Hepatocyte (in vitro differentiated cells): ENCODE measurements at regions not wholly inside any gene's neighbourhood (a gene's known extent, or its start where the extent isn't known, plus 50 kb on each side); places are given as distances from the start of the nearest gene placed in this dataset.

ENCODE experiments used
- CTCF ChIP-seq: fragments of 200-600 bp; sonication (generic); IDR thresholded peaks from 2 replicates; pipeline ENCODE4 v1.5.1; 2016; ENCODE audit warnings: antibody characterized with exemption, mild to moderate bottlenecking; ENCODE audit not compliant: poor library complexity
- EZH2phosphoT487 ChIP-seq: fragments of 200-600 bp; sonication (generic); IDR thresholded peaks from one replicate; pipeline ENCODE4 v1.6.1; 2018; ENCODE audit warnings: antibody characterized with exemption, mild to moderate bottlenecking, low read depth, moderate library complexity; ENCODE audit not compliant: unreplicated experiment, severe bottlenecking

- TF ChIP-seq CTCF (no peak), EZH2phosphoT487 (no peak)
These were observed 599.0 kb downstream of the PRELID2 start for GRCh38 chr5:145236127-145236526.
